Left ventricle myocardium superior (tissue), 1 donor: ENCODE measurements at regions not wholly inside any gene's neighbourhood (a gene's known extent, or its start where the extent isn't known, plus 50 kb on each side); places are given as distances from the start of the nearest gene placed in this dataset.

Experiments used
- ATAC-seq: fragments of 200-7000 bp; cut with Tn5 transposase; one replicate; pipeline ENCODE4 v1.9.1; 2020; ENCODE audit warnings: mild to moderate bottlenecking, moderate library complexity
- DNase-seq: peaks from one replicate; pipeline ENCODE4 v3.0.0-alpha.2; 2020
- intact Hi-C: fragments of 100-400 bp; cut with micrococcal nuclease; formaldehyde crosslinking; loops from one replicate; pipeline ENCODE4 v1.11.0; 2022
- donor health status: DM: no; HTN: yes; CAD: no; lungs with severe emphysema.

DNA sequence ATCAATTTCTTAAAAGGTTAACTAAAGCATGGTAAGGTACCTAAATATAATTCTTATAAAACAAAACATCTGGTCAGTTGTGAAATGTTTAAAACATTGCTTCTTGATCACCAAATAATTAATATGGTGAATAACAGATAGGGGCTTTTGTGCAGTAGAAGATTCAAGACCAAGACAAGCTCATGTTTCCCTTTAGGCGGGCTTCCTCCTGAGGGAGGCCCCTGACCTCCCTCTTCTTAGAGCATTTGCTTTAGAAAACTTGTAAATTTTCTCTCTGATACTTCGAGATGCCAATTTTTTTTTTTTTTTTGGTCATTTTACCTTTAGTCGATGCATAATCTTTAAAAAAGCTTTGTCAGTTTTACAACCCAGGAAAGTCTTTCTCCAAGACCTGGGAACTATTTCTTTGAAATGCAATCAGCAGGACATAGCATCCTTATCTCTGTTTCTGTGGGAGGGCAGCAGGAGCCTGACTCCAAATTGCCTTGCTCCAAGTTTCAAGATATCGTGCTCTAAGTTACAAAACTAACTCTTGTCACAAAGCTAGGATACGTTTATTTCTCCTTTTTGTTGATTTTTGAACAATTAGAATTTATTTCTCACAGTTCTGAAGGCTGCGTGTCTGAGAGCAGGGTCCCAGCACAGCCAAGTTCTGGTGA lies 66.6 kb upstream of the BICD1 start:
- DNase-seq, result no peak
- no peak for ATAC-seq

DNA sequence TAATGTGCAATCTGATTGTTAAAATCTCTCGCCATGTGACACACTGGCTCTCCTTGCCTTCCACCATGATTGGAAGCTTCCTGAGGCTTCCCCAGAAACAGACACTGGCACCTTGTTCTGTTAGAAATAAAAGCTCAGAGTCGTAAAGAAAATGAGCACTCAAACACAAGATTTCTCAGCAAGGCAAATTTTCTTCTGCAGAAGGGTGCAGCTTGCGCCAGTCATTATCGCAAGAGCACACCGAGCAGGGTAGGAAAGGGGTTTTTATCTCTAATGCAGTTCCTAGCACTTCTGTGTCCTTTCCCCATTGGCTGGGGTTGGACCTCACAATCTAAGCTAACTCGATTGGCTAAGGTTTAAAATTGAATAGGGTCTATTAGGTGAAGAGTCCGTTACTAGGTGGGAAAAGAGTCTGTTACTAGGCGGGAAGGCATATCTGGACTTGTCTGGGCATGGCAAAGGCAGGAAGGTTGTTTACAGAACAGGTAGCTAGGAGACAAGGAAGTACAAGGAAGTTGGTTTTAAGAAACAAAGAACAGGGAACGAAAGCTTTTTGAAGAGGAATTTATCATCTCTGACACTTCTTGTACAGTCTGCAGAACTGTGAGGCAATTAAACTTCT lies 62.6 kb upstream of the BICD1 start:
- intact Hi-C loops, result no loop called here
- ATAC-seq, result no peak
- DNase-seq, result no peak

More for the DNA sequence above, 66.6 kb upstream of the BICD1 start:
- intact Hi-C loops, result no loop called here

DNA sequence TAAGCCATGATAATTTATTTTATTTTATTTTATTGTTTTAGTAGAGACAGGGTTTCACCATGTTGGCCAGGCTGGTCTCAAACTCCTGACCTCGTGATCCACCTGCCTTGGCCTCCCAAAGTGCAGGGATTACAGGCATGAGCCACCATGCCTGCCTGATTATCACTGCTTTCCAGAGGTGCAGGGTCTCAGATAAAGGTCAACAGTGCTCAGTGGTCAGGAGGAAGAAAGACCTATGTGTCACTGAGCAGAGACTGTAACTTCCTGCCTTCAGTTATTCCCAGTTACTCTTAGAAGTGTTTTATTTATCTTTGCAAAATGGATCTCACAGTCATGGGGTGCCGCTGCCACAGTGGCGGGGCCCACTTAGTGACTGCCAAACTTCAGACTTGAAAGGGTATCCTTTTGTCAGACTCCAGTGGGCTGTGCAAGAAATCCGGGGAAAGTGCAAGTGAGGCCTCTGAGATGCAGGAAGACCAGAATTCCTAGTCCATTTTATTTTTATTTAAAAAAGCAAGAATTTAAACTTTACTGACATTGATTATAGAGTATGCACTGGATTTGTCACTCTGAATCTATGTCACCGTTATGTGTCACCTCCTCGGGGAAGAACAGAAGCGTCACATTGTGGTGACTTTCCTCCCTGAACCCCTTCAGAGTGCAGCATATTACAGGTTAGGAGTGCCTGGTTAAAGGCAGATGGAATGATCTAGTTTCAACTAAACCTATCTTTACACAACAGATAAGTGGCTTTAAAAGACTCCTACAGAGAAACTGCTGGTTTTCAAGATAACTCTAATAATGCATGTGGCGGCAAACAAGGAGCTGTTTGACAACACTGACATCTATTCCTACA lies 59.1 kb upstream of the BICD1 start:
- intact Hi-C loops, result no loop called here
- DNase-seq (no peak), ATAC-seq (no peak)

DNA sequence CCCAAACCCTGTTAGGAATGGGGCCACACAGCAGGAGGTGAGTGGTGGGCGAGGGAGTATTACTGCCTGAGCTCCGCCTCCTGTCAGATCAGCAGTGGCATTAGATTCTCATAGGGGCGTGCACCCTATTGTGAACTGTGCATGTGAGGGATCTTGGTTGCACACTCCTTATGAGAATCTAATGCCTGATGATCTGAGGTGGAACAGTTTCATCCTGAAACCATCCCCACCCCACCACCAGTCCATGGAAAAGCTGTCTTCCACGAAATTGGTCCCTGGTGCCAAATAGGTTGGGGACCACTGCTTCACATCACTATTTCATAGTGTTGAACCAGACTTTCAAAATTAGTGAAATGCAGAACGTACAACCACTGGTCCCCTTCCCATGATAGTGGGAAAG lies 57.9 kb upstream of the BICD1 start:
- DNase-seq (no peak), ATAC-seq (no peak)
- intact Hi-C loops, result no loop called here

DNA sequence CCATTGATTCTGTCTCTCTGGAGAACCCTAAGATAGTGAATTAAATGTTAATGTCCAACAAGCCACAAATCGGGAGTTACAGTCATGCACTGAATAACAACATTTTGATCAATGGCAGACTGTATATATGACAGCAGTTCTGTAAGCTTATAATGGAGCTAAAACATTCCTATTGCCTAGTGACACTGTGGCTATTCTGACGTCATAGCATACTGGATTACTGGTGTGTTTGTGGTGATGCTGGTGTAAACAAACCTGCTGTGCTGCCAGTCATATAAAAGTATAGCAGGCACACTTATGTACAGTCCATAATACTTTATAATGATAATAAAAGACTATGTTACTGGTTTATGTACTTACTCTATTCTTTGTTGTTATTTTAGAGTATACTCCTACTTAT lies 56.7 kb upstream of the BICD1 start:
- intact Hi-C loops, result no loop called here
- DNase-seq (no peak), ATAC-seq (no peak)

DNA sequence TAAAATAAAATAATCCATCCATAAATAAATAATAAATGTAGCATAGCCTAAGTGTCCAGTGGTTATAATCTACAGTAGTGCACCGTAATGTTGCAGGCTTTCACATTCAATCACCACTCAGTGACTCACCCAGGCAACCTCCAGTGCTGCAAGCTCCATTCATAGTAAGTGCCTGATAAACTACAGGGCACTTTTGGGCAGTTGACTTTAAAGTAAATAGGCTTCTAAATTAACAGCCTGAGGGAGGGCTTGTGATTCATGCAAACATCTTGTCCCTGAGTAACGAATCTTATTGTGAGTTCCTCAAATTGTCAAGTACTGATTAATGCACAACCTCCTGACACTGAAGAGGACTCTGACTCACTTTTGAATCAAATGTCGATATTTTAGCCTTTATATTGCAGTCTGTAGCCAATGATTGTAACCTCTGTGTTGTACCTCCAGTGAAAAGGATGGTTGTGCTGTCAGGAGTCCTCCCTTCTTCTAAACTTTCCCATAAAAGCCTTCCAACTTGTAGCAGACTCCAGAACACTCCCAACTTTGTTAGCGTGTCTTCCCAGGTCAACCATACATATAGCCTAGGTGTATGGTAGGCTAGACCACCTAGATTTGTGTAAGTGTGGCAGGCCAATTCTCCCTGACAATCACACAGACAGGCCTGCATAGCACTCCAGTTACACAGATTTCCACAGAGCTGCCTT lies 55.0 kb upstream of the BICD1 start:
- DNase-seq (no peak), ATAC-seq (peak; percentile 89)
- intact Hi-C loops, result no loop called here

DNA sequence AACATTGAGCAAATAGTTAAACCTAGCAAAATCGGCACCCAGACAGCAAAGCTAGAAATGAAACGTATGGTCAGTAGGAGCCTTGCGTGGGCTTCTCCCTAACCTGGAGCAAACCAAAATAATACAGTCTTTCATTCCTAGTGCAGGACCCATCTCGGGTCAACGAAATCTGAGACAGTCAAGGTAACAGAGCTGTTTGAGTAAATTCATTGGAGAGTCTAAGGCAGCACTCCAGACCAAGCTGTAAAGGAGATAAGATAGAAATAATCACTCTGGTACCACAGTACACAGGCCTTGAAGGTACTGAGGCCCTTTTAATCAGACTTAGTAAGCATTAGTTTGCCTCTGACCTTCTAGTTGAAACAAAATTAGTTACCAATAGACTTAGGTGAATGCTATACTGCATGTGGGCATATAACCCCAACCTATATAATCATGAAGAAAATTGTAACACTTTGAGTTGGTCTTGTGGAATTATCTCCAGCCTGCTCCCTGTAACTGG lies 54.4 kb upstream of the BICD1 start:
- peak; percentile 51 for ATAC-seq
- no peak for DNase-seq
- intact Hi-C loops, result no loop called here

DNA sequence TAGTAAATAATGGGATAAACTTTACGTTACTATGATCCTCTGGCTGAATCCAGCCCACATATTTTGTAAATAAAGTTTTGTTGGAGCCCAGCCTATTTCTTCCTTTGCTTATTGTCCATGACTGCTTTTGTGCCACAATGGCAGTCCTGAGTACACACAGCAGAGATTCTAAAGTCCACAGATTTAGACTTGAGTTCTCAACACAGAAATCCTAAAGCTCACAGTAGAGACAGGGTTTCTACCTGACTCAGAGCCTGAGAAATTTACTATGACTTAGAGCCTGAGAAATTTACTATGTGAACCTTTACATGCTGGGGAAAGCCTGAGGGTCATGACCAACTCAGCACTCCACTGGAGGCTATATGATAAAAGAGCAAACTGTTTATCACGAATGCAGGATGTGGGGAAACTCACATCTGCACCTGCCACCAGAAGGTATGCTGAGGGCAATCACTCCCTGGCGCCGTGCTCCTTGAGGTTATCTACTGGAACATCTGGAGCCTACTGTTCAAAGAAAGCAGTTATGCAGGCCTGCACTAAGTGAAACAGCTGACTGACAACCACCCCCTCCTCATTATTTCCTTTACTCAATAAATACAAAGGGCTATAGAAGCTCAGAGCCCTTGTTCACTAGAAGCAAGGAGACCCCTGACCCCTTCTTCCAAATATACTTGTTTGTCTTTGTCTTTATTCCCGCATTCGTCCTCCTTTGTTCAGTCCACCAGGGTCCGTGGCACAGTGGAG lies 52.6 kb upstream of the BICD1 start:
- intact Hi-C loops, result no loop called here
- no peak for DNase-seq
- ATAC-seq, result no peak
